Osteocyte (in vitro differentiated cells): ENCODE measurements at regions not wholly inside any gene's neighbourhood (a gene's known extent, or its start where the extent isn't known, plus 50 kb on each side); places are given as distances from the start of the nearest gene placed in this dataset.

Experiments
- DNase-seq: peaks from one replicate; pipeline ENCODE4 v3.0.0; 2021; ENCODE audit warnings: mixed read lengths; ENCODE audit not compliant: unreplicated experiment; ENCODE audit errors: extremely low spot score
- H3K27ac Mint-ChIP-seq: one replicate; pipeline ENCODE4 v1.8.0; 2021; ENCODE audit warnings: mild to moderate bottlenecking, mixed read lengths; ENCODE audit not compliant: unreplicated experiment
- H3K27me3 Mint-ChIP-seq: one replicate; pipeline ENCODE4 v1.8.0; 2021; ENCODE audit warnings: mixed read lengths; ENCODE audit not compliant: unreplicated experiment
- H3K36me3 Mint-ChIP-seq: one replicate; pipeline ENCODE4 v1.8.0; 2021; ENCODE audit warnings: mixed read lengths; ENCODE audit not compliant: unreplicated experiment
- H3K4me1 Mint-ChIP-seq: one replicate; pipeline ENCODE4 v1.8.0; 2021; ENCODE audit warnings: mixed read lengths; ENCODE audit not compliant: unreplicated experiment
- H3K4me3 Mint-ChIP-seq: one replicate; pipeline ENCODE4 v1.8.0; 2021; ENCODE audit warnings: mild to moderate bottlenecking, moderate library complexity, mixed read lengths; ENCODE audit not compliant: unreplicated experiment
- H3K9me3 Mint-ChIP-seq: one replicate; pipeline ENCODE4 v1.8.0; 2021; ENCODE audit warnings: mixed read lengths; ENCODE audit not compliant: unreplicated experiment
- CTCF ChIP-seq: fragments of 200-600 bp; sonication (generic); IDR thresholded peaks from 2 replicates; pipeline ENCODE4 v1.5.0; 2021; ENCODE audit warnings: antibody characterized with exemption, mild to moderate bottlenecking, moderate library complexity

GRCh38 chr2:203809084-203809521 is 58.5 kb upstream of the CTLA4 start:
- H3K27me3 Mint-ChIP-seq, result no peaks in the 10 kb centered on the region
- H3K4me3 Mint-ChIP-seq, result no peak overlapping the region
- DNase-seq, result peak; percentile 11
- peaks cover 3% of the 10 kb centered on the region for H3K36me3 Mint-ChIP-seq
- peak overlapping the region; percentile 83 for H3K27ac Mint-ChIP-seq
- peaks cover 52% of the 10 kb centered on the region for H3K4me1 Mint-ChIP-seq
- TF ChIP-seq CTCF, result no peak
- no peaks in the 10 kb centered on the region for H3K9me3 Mint-ChIP-seq

GRCh38 chr2:203809991-203810510 is 57.5 kb upstream of the CTLA4 start:
- Mint-ChIP-seq H3K4me3 (no peak overlapping the region), H3K4me1 (peaks cover 46% of the 10 kb centered on the region), H3K27ac (peak overlapping the region; percentile 83), H3K9me3 (no peaks in the 10 kb centered on the region), H3K27me3 (no peaks in the 10 kb centered on the region), H3K36me3 (no peaks in the 10 kb centered on the region)
- peak; percentile 62 for DNase-seq
- TF ChIP-seq CTCF, result no peak

GRCh38 chr2:203811491-203812221 is 55.9 kb upstream of the CTLA4 start:
- no peaks in the 10 kb centered on the region for H3K36me3 Mint-ChIP-seq
- peak; percentile 85 for DNase-seq
- peak overlapping the region; percentile 79 for H3K27ac Mint-ChIP-seq

GRCh38 chr2:203812294-203813221 is 55.0 kb upstream of the CTLA4 start:
- H3K36me3 Mint-ChIP-seq, result no peaks in the 10 kb centered on the region
- no peak overlapping the region for H3K4me3 Mint-ChIP-seq
- H3K27me3 Mint-ChIP-seq, result peaks cover 12% of the 10 kb centered on the region
- peak overlapping the region; percentile 79 for H3K27ac Mint-ChIP-seq
- peak; percentile 17 for DNase-seq
- TF ChIP-seq CTCF, result no peak
- no peaks in the 10 kb centered on the region for H3K9me3 Mint-ChIP-seq
- peaks cover 44% of the 10 kb centered on the region for H3K4me1 Mint-ChIP-seq

More at GRCh38 chr2:203811491-203812221, 55.9 kb upstream of the CTLA4 start:
- Mint-ChIP-seq H3K4me1 (peaks cover 51% of the 10 kb centered on the region), H3K9me3 (no peaks in the 10 kb centered on the region), H3K4me3 (no peak overlapping the region), H3K27me3 (peaks cover 6% of the 10 kb centered on the region)
- TF ChIP-seq CTCF, result no peak
